Parathyroid adenoma (tissue), 2 donors: ENCODE measurements at regions not wholly inside any gene's neighbourhood (a gene's known extent, or its start where the extent isn't known, plus 50 kb on each side); places are given as distances from the start of the nearest gene placed in this dataset.

Source experiments
- H2AFZ ChIP-seq: fragments of 300-600 bp; sonication (generic); one replicate; pipeline ENCODE4 v1.7.0; 2017; ENCODE audit warnings: antibody characterized with exemption, mild to moderate bottlenecking
- H3K27ac ChIP-seq: fragments of 300-600 bp; sonication (generic); one replicate; pipeline ENCODE4 v1.7.0; 2017
- H3K27me3 ChIP-seq: fragments of 300-600 bp; sonication (generic); one replicate; pipeline ENCODE4 v1.7.0; 2017; ENCODE audit warnings: low read length; ENCODE audit not compliant: control insufficient read depth, insufficient read depth
- H3K36me3 ChIP-seq: fragments of 300-600 bp; sonication (generic); one replicate; pipeline ENCODE4 v1.7.0; 2017; ENCODE audit warnings: low read length; ENCODE audit not compliant: control insufficient read depth, insufficient read depth
- H3K4me1 ChIP-seq: fragments of 300-600 bp; sonication (generic); one replicate; pipeline ENCODE4 v1.7.0; 2017; ENCODE audit warnings: control low read depth
- H3K4me2 ChIP-seq: fragments of 300-600 bp; sonication (generic); one replicate; pipeline ENCODE4 v1.7.0; 2017; ENCODE audit warnings: low read length
- H3K4me3 ChIP-seq: fragments of 300-600 bp; sonication (generic); one replicate; pipeline ENCODE4 v1.7.0; 2017; ENCODE audit warnings: low read depth, low read length
- H3K79me2 ChIP-seq: fragments of 300-600 bp; sonication (generic); one replicate; pipeline ENCODE4 v1.7.0; 2017; ENCODE audit warnings: control low read depth
- H3K9ac ChIP-seq: fragments of 300-600 bp; sonication (generic); one replicate; pipeline ENCODE4 v1.7.0; 2017; ENCODE audit warnings: mild to moderate bottlenecking
- H3K9me3 ChIP-seq: fragments of 300-600 bp; sonication (generic); one replicate; pipeline ENCODE4 v1.7.0; 2017; ENCODE audit warnings: low read length; ENCODE audit not compliant: control insufficient read depth
- TF ChIP-seq, protein P1 (sequence below): fragments of 300-600 bp; sonication (generic); IDR thresholded peaks from one replicate; pipeline ENCODE4 v1.7.0; 2017; ENCODE audit warnings: antibody characterized with exemption, mild to moderate bottlenecking
- donor health status: primary hyperparathyroidism.

DNA sequence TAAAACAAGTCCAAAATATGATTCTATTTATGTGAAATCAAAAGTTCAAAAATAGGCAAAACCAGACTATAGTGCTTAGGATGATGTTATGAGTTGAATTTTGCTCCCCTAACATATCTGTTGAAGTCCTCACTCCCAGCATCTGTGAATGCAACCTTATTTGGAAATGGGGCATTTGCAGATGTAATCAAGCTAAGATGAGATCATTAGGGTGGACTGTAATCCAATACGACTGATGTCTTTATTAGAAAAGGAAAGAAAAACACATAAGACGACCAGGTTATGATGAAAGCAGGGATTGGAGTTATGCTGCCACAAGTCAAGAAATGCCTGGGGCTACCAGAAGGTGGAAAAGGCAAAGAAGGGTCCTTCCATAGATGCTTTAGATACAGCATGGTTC lies 110.5 kb upstream of the CCDC39 start:
- no peaks in the 10 kb centered on the region for H3K27me3 ChIP-seq
- H3K4me1 ChIP-seq = no peaks in the 10 kb centered on the region
- H3K4me3 ChIP-seq = no peak overlapping the region
- TF ChIP-seq, protein P1, sequence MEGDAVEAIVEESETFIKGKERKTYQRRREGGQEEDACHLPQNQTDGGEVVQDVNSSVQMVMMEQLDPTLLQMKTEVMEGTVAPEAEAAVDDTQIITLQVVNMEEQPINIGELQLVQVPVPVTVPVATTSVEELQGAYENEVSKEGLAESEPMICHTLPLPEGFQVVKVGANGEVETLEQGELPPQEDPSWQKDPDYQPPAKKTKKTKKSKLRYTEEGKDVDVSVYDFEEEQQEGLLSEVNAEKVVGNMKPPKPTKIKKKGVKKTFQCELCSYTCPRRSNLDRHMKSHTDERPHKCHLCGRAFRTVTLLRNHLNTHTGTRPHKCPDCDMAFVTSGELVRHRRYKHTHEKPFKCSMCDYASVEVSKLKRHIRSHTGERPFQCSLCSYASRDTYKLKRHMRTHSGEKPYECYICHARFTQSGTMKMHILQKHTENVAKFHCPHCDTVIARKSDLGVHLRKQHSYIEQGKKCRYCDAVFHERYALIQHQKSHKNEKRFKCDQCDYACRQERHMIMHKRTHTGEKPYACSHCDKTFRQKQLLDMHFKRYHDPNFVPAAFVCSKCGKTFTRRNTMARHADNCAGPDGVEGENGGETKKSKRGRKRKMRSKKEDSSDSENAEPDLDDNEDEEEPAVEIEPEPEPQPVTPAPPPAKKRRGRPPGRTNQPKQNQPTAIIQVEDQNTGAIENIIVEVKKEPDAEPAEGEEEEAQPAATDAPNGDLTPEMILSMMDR = no peak
- H3K9ac ChIP-seq = no peak overlapping the region
- H3K27ac ChIP-seq = no peak overlapping the region
- no peaks in the 10 kb centered on the region for H3K36me3 ChIP-seq
- H3K9me3 ChIP-seq = no peaks in the 10 kb centered on the region
- H3K4me2 ChIP-seq = no peak overlapping the region
- no peaks in the 10 kb centered on the region for H3K79me2 ChIP-seq
- H2AFZ ChIP-seq = no peak overlapping the region

DNA sequence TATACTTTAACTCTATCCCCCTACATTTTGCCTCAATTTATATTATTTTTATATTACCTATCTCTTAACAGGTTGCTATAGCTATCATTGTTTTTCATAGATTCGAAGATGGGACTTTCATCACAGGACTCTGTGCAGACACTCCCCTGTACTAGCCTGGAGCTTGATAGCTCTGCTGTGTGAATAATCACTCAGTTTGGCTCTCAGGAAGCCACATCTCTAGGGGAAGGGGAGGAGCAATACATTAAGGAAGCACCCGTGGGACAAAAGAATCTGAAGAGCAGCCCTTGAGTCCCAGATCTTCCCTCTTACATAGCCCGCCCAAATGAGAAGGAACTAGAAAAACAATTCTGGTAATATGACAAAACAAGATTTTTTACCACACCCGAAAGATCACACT lies 114.3 kb upstream of the FXR1 start:
- Histone ChIP-seq H3K9me3 (no peaks in the 10 kb centered on the region), H3K9ac (no peak overlapping the region), H3K4me2 (no peak overlapping the region), H3K4me1 (no peaks in the 10 kb centered on the region), H3K79me2 (no peaks in the 10 kb centered on the region), H3K4me3 (no peak overlapping the region), H3K36me3 (no peaks in the 10 kb centered on the region), H3K27me3 (no peaks in the 10 kb centered on the region), H2AFZ (no peak overlapping the region), H3K27ac (no peak overlapping the region)
- TF ChIP-seq, protein P1 = no peak

DNA sequence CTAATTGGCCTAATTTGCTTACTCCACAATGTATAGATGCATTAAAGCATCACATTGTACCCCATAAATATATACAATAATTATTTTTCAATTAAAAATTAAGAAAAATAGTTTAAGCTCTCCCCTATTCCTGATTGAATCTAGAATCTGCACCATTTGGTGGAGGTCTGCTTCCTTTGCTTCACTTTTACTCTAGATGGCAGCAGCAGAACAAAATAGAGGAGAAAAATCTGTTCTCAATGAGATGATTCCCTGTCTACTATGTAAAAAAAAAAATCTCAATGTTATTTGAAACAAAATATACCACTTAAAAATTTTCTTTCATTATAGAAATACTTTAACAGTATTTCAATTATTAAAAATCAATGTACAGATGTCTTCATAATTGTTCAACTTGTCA lies 109.6 kb upstream of the FXR1 start:
- Histone ChIP-seq H3K27ac (no peak overlapping the region), H3K9me3 (no peaks in the 10 kb centered on the region), H3K27me3 (no peaks in the 10 kb centered on the region), H3K4me1 (no peaks in the 10 kb centered on the region), H3K9ac (no peak overlapping the region), H3K4me2 (no peak overlapping the region), H3K36me3 (no peaks in the 10 kb centered on the region), H3K4me3 (no peak overlapping the region), H2AFZ (no peak overlapping the region), H3K79me2 (no peaks in the 10 kb centered on the region)
- TF ChIP-seq, protein P1 = peak; percentile 19

- no peak overlapping the region for H3K27ac ChIP-seq
- no peaks in the 10 kb centered on the region for H3K4me1 ChIP-seq
- no peaks in the 10 kb centered on the region for H3K27me3 ChIP-seq
- no peak overlapping the region for H3K9ac ChIP-seq
- H3K4me2 ChIP-seq = no peak overlapping the region
- H3K4me3 ChIP-seq = no peak overlapping the region
- TF ChIP-seq, protein P1 = no peak
- H2AFZ ChIP-seq = no peak overlapping the region
- H3K36me3 ChIP-seq = no peaks in the 10 kb centered on the region
- H3K9me3 ChIP-seq = no peaks in the 10 kb centered on the region
- no peaks in the 10 kb centered on the region for H3K79me2 ChIP-seq
Observed at GRCh38 chr3:180804916-180805315, 107.6 kb upstream of the FXR1 start.

GRCh38 chr3:180808823-180809575 lies 103.5 kb upstream of the FXR1 start:
- Histone ChIP-seq H3K36me3 (no peaks in the 10 kb centered on the region), H3K27me3 (no peaks in the 10 kb centered on the region), H3K4me2 (no peak overlapping the region), H3K27ac (no peak overlapping the region), H3K4me3 (no peak overlapping the region), H3K4me1 (no peaks in the 10 kb centered on the region), H3K9ac (no peak overlapping the region), H3K9me3 (no peaks in the 10 kb centered on the region), H2AFZ (no peak overlapping the region), H3K79me2 (no peaks in the 10 kb centered on the region)
- TF ChIP-seq, protein P1 = no peak
